ENCODE measurements at regions not wholly inside any gene's neighbourhood (a gene's known extent, or its start where the extent isn't known, plus 50 kb on each side); places are given as distances from the start of the nearest gene placed in this dataset.
"Not testable (repeated sequence)": the region's sequence is repeated elsewhere in the genome, so short reads cannot be mapped to it uniquely, and the experiment has no call there.

GRCh38 chr14:23744368-23744767, 108.2 kb downstream of the DHRS2 start:
- POLR2A ChIA-PET; H3K27me3 ChIP-seq (replicated peaks in 2 of 5; ENCODE audit: control insufficient read depth in 4 of 5, insufficient read depth in 5 of 5, low read length in 4 of 5); DNase-seq; H3K4me3 ChIP-seq (ENCODE audit: control insufficient read depth in 1 of 7, extremely low read depth in 1 of 7, insufficient read depth in 4 of 7, low read depth in 2 of 7, low read length in 6 of 7); H3K9me3 ChIP-seq (ENCODE audit: control extremely low read depth in 1 of 5, control insufficient read depth in 4 of 5, insufficient read depth in 2 of 5, low read depth in 1 of 5, low read length in 4 of 5); H3K27ac ChIP-seq (ENCODE audit: insufficient read depth in 1 of 2, low read depth in 1 of 2, low read length in 2 of 2, poor library complexity in 1 of 2, severe bottlenecking in 2 of 2); H3K36me3 ChIP-seq (ENCODE audit: control insufficient read depth in 4 of 4, insufficient read depth in 4 of 4, low read length in 3 of 4); H3K4me1 ChIP-seq (ENCODE audit: control extremely low read depth in 1 of 4, control insufficient read depth in 4 of 4, insufficient read depth in 4 of 4, low read length in 3 of 4): not testable (repeated sequence)
- WGBS (ENCODE audit: insufficient coverage): 84% methylated on average over 6 of the region's 6 CpGs
- CTCF ChIA-PET: interaction anchor here (1.4 to 1.6 kb wide), 2 partner anchors 38 to 40 kb away, joined by 3 read pairs; no protein-coding TSS in a partner anchor

DNA sequence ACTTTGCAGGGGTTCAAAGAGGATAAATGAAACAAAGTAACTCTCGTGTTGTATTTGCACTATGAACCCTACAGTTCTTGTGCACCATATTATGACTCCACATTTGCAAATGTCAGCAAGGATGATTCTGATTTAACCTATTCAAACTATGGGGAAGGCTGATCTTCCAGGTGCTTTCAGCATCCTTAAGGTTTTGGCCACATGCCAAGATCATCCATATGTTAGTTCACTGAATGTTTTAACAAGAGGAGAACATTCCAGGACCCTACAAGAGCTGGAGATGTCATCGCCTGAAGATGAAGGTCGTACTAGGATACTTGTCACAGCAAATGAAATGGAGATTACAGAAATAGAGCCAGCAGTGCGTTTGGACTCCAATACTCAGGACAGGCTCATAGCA, 114.2 kb downstream of the DHRS2 start:
- H3K27me3 ChIP-seq (replicated peaks in 2 of 5; ENCODE audit: control insufficient read depth in 4 of 5, insufficient read depth in 5 of 5, low read length in 4 of 5): no peaks in the 10 kb centered on the region
- H3K4me1 ChIP-seq (ENCODE audit: control extremely low read depth in 1 of 4, control insufficient read depth in 4 of 4, insufficient read depth in 4 of 4, low read length in 3 of 4): no peaks in the 10 kb centered on the region
- H3K27ac ChIP-seq (ENCODE audit: insufficient read depth in 1 of 2, low read depth in 1 of 2, low read length in 2 of 2, poor library complexity in 1 of 2, severe bottlenecking in 2 of 2): no peak overlapping the region
- H3K36me3 ChIP-seq (ENCODE audit: control insufficient read depth in 4 of 4, insufficient read depth in 4 of 4, low read length in 3 of 4): no peaks in the 10 kb centered on the region
- WGBS (ENCODE audit: insufficient coverage): 100% methylated on average over 4 of the region's 4 CpGs
- no peaks in the 10 kb centered on the region for H3K9me3 ChIP-seq (ENCODE audit: control extremely low read depth in 1 of 5, control insufficient read depth in 4 of 5, insufficient read depth in 2 of 5, low read depth in 1 of 5, low read length in 4 of 5)
- ChIA-PET POLR2A (no interaction called here), CTCF (no interaction called here)
- H3K4me3 ChIP-seq (ENCODE audit: control insufficient read depth in 1 of 7, extremely low read depth in 1 of 7, insufficient read depth in 4 of 7, low read depth in 2 of 7, low read length in 6 of 7): no peak overlapping the region
- no peak for DNase-seq

DNA sequence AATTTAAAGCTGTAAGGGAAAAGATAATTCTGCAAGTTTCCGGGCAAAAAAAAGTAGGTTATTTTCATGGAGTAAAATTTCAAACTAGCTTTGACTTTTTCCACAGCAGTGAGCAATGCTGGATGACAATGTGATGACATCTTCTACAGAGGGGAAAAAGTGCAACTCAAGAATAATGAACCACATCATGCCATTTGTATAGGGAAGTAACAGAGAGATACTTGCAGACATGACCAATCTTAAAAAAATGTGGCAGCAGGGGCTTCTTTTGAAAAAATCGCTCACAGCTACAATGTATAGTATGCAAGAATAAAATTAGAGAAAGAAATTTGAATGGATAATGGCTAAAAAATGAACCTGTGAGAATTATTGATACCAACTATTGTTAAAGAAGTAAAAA, 115.5 kb downstream of the DHRS2 start:
- H3K27ac ChIP-seq (ENCODE audit: insufficient read depth in 1 of 2, low read depth in 1 of 2, low read length in 2 of 2, poor library complexity in 1 of 2, severe bottlenecking in 2 of 2): no peak overlapping the region
- DNase-seq: no peak
- CTCF ChIA-PET: interaction anchor here (0.6 kb wide), 1 partner anchor 66 kb away, joined by 3 read pairs; no protein-coding TSS in a partner anchor
- H3K27me3 ChIP-seq (replicated peaks in 2 of 5; ENCODE audit: control insufficient read depth in 4 of 5, insufficient read depth in 5 of 5, low read length in 4 of 5): no peaks in the 10 kb centered on the region
- POLR2A ChIA-PET: no interaction called here
- H3K9me3 ChIP-seq (ENCODE audit: control extremely low read depth in 1 of 5, control insufficient read depth in 4 of 5, insufficient read depth in 2 of 5, low read depth in 1 of 5, low read length in 4 of 5): no peaks in the 10 kb centered on the region
- H3K36me3 ChIP-seq (ENCODE audit: control insufficient read depth in 4 of 4, insufficient read depth in 4 of 4, low read length in 3 of 4): no peaks in the 10 kb centered on the region
- no peak overlapping the region for H3K4me3 ChIP-seq (ENCODE audit: control insufficient read depth in 1 of 7, extremely low read depth in 1 of 7, insufficient read depth in 4 of 7, low read depth in 2 of 7, low read length in 6 of 7)
- H3K4me1 ChIP-seq (ENCODE audit: control extremely low read depth in 1 of 4, control insufficient read depth in 4 of 4, insufficient read depth in 4 of 4, low read length in 3 of 4): no peaks in the 10 kb centered on the region
- 100% methylated on average over 1 of the region's 2 CpGs for whole genome bisulfite sequencing (ENCODE audit: insufficient coverage)

- no CpG with 5 or more reads among the region's 1 CpG for WGBS (ENCODE audit: insufficient coverage)
- no peak overlapping the region for H3K4me3 ChIP-seq (ENCODE audit: control insufficient read depth in 1 of 7, extremely low read depth in 1 of 7, insufficient read depth in 4 of 7, low read depth in 2 of 7, low read length in 6 of 7)
- CTCF ChIA-PET: no interaction called here
- no peaks in the 10 kb centered on the region for H3K27me3 ChIP-seq (replicated peaks in 2 of 5; ENCODE audit: control insufficient read depth in 4 of 5, insufficient read depth in 5 of 5, low read length in 4 of 5)
- POLR2A ChIA-PET: no interaction called here
- no peak for DNase-seq
- H3K9me3 ChIP-seq (ENCODE audit: control extremely low read depth in 1 of 5, control insufficient read depth in 4 of 5, insufficient read depth in 2 of 5, low read depth in 1 of 5, low read length in 4 of 5): no peaks in the 10 kb centered on the region
- no peaks in the 10 kb centered on the region for H3K4me1 ChIP-seq (ENCODE audit: control extremely low read depth in 1 of 4, control insufficient read depth in 4 of 4, insufficient read depth in 4 of 4, low read length in 3 of 4)
- H3K36me3 ChIP-seq (ENCODE audit: control insufficient read depth in 4 of 4, insufficient read depth in 4 of 4, low read length in 3 of 4): no peaks in the 10 kb centered on the region
- no peak overlapping the region for H3K27ac ChIP-seq (ENCODE audit: insufficient read depth in 1 of 2, low read depth in 1 of 2, low read length in 2 of 2, poor library complexity in 1 of 2, severe bottlenecking in 2 of 2)
Observed at GRCh38 chr14:23763394-23763793, 127.2 kb downstream of the DHRS2 start.

- no peaks in the 10 kb centered on the region for H3K9me3 ChIP-seq (ENCODE audit: control extremely low read depth in 1 of 5, control insufficient read depth in 4 of 5, insufficient read depth in 2 of 5, low read depth in 1 of 5, low read length in 4 of 5)
- no peaks in the 10 kb centered on the region for H3K4me1 ChIP-seq (ENCODE audit: control extremely low read depth in 1 of 4, control insufficient read depth in 4 of 4, insufficient read depth in 4 of 4, low read length in 3 of 4)
- ChIA-PET POLR2A (no interaction called here), CTCF (interaction anchor here (0.7 kb wide), 1 partner anchor 120 kb away, joined by 3 read pairs; no protein-coding TSS in a partner anchor)
- WGBS (ENCODE audit: insufficient coverage): no CpG with 5 or more reads among the region's 1 CpG
- H3K36me3 ChIP-seq (ENCODE audit: control insufficient read depth in 4 of 4, insufficient read depth in 4 of 4, low read length in 3 of 4): no peaks in the 10 kb centered on the region
- no peak for DNase-seq
- no peak overlapping the region for H3K27ac ChIP-seq (ENCODE audit: insufficient read depth in 1 of 2, low read depth in 1 of 2, low read length in 2 of 2, poor library complexity in 1 of 2, severe bottlenecking in 2 of 2)
- H3K27me3 ChIP-seq (replicated peaks in 2 of 5; ENCODE audit: control insufficient read depth in 4 of 5, insufficient read depth in 5 of 5, low read length in 4 of 5): no peaks in the 10 kb centered on the region
- no peak overlapping the region for H3K4me3 ChIP-seq (ENCODE audit: control insufficient read depth in 1 of 7, extremely low read depth in 1 of 7, insufficient read depth in 4 of 7, low read depth in 2 of 7, low read length in 6 of 7)
Observed at GRCh38 chr14:23766737-23767401, 130.7 kb downstream of the DHRS2 start.

GRCh38 chr14:23769221-23769728, 133.1 kb downstream of the DHRS2 start:
- H3K27ac ChIP-seq (ENCODE audit: insufficient read depth in 1 of 2, low read depth in 1 of 2, low read length in 2 of 2, poor library complexity in 1 of 2, severe bottlenecking in 2 of 2); DNase-seq; CTCF ChIA-PET; H3K36me3 ChIP-seq (ENCODE audit: control insufficient read depth in 4 of 4, insufficient read depth in 4 of 4, low read length in 3 of 4); POLR2A ChIA-PET; H3K9me3 ChIP-seq (ENCODE audit: control extremely low read depth in 1 of 5, control insufficient read depth in 4 of 5, insufficient read depth in 2 of 5, low read depth in 1 of 5, low read length in 4 of 5); H3K4me3 ChIP-seq (ENCODE audit: control insufficient read depth in 1 of 7, extremely low read depth in 1 of 7, insufficient read depth in 4 of 7, low read depth in 2 of 7, low read length in 6 of 7); H3K27me3 ChIP-seq (replicated peaks in 2 of 5; ENCODE audit: control insufficient read depth in 4 of 5, insufficient read depth in 5 of 5, low read length in 4 of 5); H3K4me1 ChIP-seq (ENCODE audit: control extremely low read depth in 1 of 4, control insufficient read depth in 4 of 4, insufficient read depth in 4 of 4, low read length in 3 of 4): not testable (repeated sequence)
- WGBS (ENCODE audit: insufficient coverage): 97% methylated on average over 8 of the region's 9 CpGs

DNA sequence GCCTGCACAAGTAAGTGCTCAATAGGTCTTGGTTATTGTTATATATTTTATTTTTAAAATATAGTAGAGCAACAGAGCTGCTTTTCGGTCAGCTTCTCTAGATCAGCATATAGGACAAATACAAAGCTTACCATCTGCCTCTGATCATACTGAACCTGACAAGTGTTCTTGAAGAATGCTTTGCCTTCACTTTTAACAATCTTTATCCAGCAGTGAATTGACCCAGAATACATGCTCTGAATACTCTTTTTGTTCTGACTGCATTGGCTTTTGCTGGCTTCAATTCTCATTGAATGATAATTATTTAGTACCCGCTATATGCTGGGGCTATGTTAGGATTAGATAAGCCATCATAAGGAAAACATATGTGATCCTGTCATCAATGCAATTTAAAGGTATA, 137.8 kb downstream of the DHRS2 start:
- Histone ChIP-seq H3K4me1 (ENCODE audit: control extremely low read depth in 1 of 4, control insufficient read depth in 4 of 4, insufficient read depth in 4 of 4, low read length in 3 of 4) (no peaks in the 10 kb centered on the region), H3K27ac (ENCODE audit: insufficient read depth in 1 of 2, low read depth in 1 of 2, low read length in 2 of 2, poor library complexity in 1 of 2, severe bottlenecking in 2 of 2) (no peak overlapping the region), H3K9me3 (ENCODE audit: control extremely low read depth in 1 of 5, control insufficient read depth in 4 of 5, insufficient read depth in 2 of 5, low read depth in 1 of 5, low read length in 4 of 5) (no peaks in the 10 kb centered on the region), H3K36me3 (ENCODE audit: control insufficient read depth in 4 of 4, insufficient read depth in 4 of 4, low read length in 3 of 4) (no peaks in the 10 kb centered on the region), H3K27me3 (replicated peaks in 2 of 5; ENCODE audit: control insufficient read depth in 4 of 5, insufficient read depth in 5 of 5, low read length in 4 of 5) (no peaks in the 10 kb centered on the region), H3K4me3 (ENCODE audit: control insufficient read depth in 1 of 7, extremely low read depth in 1 of 7, insufficient read depth in 4 of 7, low read depth in 2 of 7, low read length in 6 of 7) (no peak overlapping the region)
- ChIA-PET CTCF (no interaction called here), POLR2A (no interaction called here)
- no peak for DNase-seq
- WGBS (ENCODE audit: insufficient coverage): 71% methylated on average over 1 of the region's 2 CpGs
